Stimulated activated CD4-positive, alpha-beta T cell treated with anti-CD3 and anti-CD28 coated beads, Interleukin-2, amount 100 ng/mL, for 48 hours (primary cell): ENCODE measurements at regions not wholly inside any gene's neighbourhood (a gene's known extent, or its start where the extent isn't known, plus 50 kb on each side); places are given as distances from the start of the nearest gene placed in this dataset.

Experiments used
- DNase-seq, 2 donors: peaks; one replicate each; pipeline ENCODE4 v3.0.0-alpha.2; 2020

- no peak for DNase-seq
These were observed 298.3 kb upstream of the ZMIZ1 start for GRCh38 chr10:78770167-78771090.

GRCh38 chr10:78771260-78771659 is 297.5 kb upstream of the ZMIZ1 start:
- DNase-seq = no peak

GRCh38 chr10:78771808-78772455 is 296.8 kb upstream of the ZMIZ1 start:
- no peak for DNase-seq

GRCh38 chr10:78772486-78772885 is 296.3 kb upstream of the ZMIZ1 start:
- DNase-seq = no peak

GRCh38 chr10:78772986-78773530 is 295.7 kb upstream of the ZMIZ1 start:
- DNase-seq = no peak

GRCh38 chr10:78774614-78774998 is 294.2 kb upstream of the ZMIZ1 start:
- no peak for DNase-seq

GRCh38 chr10:78774999-78775711 is 293.6 kb upstream of the ZMIZ1 start:
- no peak for DNase-seq

GRCh38 chr10:78775891-78776290 is 292.9 kb upstream of the ZMIZ1 start:
- DNase-seq = no peak

GRCh38 chr10:78776756-78777155 is 292.0 kb upstream of the ZMIZ1 start:
- DNase-seq = no peak

GRCh38 chr10:78777466-78777865 is 291.3 kb upstream of the ZMIZ1 start:
- no peak for DNase-seq

- no peak for DNase-seq
These were observed 290.9 kb upstream of the ZMIZ1 start for GRCh38 chr10:78777867-78778266.

GRCh38 chr10:78778444-78779338 is 290.1 kb upstream of the ZMIZ1 start:
- DNase-seq = no peak

- no peak for DNase-seq
These were observed 289.3 kb upstream of the ZMIZ1 start for GRCh38 chr10:78779339-78779955.

- no peak for DNase-seq
These were observed 288.2 kb upstream of the ZMIZ1 start for GRCh38 chr10:78780551-78780961.

- DNase-seq = no peak
These were observed 287.4 kb upstream of the ZMIZ1 start for GRCh38 chr10:78781251-78781913.

GRCh38 chr10:78781991-78782390 is 286.8 kb upstream of the ZMIZ1 start:
- DNase-seq = no peak

GRCh38 chr10:78782441-78782840 is 286.3 kb upstream of the ZMIZ1 start:
- DNase-seq = no peak

- DNase-seq = no peak
These were observed 285.0 kb upstream of the ZMIZ1 start for GRCh38 chr10:78783753-78784152.

- DNase-seq = no peak
These were observed 284.2 kb upstream of the ZMIZ1 start for GRCh38 chr10:78784546-78784945.

GRCh38 chr10:78785066-78785465 is 283.7 kb upstream of the ZMIZ1 start:
- DNase-seq = no peak

GRCh38 chr10:78785991-78786390 is 282.8 kb upstream of the ZMIZ1 start:
- DNase-seq = no peak
